Kidney (tissue), 13 donors: ENCODE measurements at regions not wholly inside any gene's neighbourhood (a gene's known extent, or its start where the extent isn't known, plus 50 kb on each side); places are given as distances from the start of the nearest gene placed in this dataset.
A peak's percentile ranks its signal among the peaks of the same experiment; 100 is the strongest.

Experiments
- DNase-seq, 5 donors: peaks; one replicate each; pipeline ENCODE4 v3.0.0-alpha.2; 2013 to 2020
- FAIRE-seq: peaks from 2 replicates; lab custom pipeline; 2012; peaks lifted over from hg19 to GRCh38; lab: Jason Lieb, UNC
- H3K27ac ChIP-seq, 2 donors: one replicate each; pipeline ENCODE4 v1.7.0; 2013; ENCODE audit warnings: low read depth in 2 of 2, low read length in 2 of 2, inconsistent platforms in 1 of 2
- H3K27me3 ChIP-seq: one replicate; pipeline ENCODE4 v1.7.1; 2013; ENCODE audit warnings: low read length, inconsistent platforms; ENCODE audit not compliant: control insufficient read depth, insufficient read depth
- H3K36me3 ChIP-seq, 3 donors: one replicate each; pipeline versions ENCODE4 v1.7.0 to v1.7.1; 2013; ENCODE audit warnings: low read length in 3 of 3, control low read depth in 1 of 3, inconsistent platforms in 1 of 3; ENCODE audit not compliant: insufficient read depth in 3 of 3, control insufficient read depth in 2 of 3
- H3K4me1 ChIP-seq, 3 donors: one replicate each; pipeline versions ENCODE4 v1.7.0 to v1.7.1; 2013; ENCODE audit warnings: low read length in 3 of 3, inconsistent platforms in 1 of 3, low read depth in 1 of 3; ENCODE audit not compliant: control insufficient read depth in 2 of 3, insufficient read depth in 2 of 3
- H3K4me3 ChIP-seq, 3 donors: one replicate each; pipeline versions ENCODE4 v1.7.0 to v1.8.1; 2013; ENCODE audit warnings: low read length in 3 of 3, control low read depth in 1 of 3, inconsistent platforms in 1 of 3
- H3K9ac ChIP-seq, 3 donors: one replicate each; pipeline versions ENCODE4 v1.7.0 to v1.7.1; 2013; ENCODE audit warnings: low read length in 3 of 3, control low read depth in 1 of 3, inconsistent platforms in 1 of 3
- H3K9me3 ChIP-seq, 3 donors: one replicate each; pipeline versions ENCODE4 v1.7.0 to v1.7.1; 2013; ENCODE audit warnings: low read length in 3 of 3, control low read depth in 1 of 3, inconsistent platforms in 1 of 3; ENCODE audit not compliant: control insufficient read depth in 2 of 3, insufficient read depth in 1 of 3
- CTCF ChIP-seq: IDR thresholded peaks from 3 replicates; pipeline ENCODE4 v1.5.1; 2012; ENCODE audit warnings: mild to moderate bottlenecking, moderate library complexity, borderline replicate concordance; ENCODE audit not compliant: insufficient read depth; ENCODE audit errors: extremely low read depth
- intact Hi-C: fragments of 100-400 bp; cut with DNase I; formaldehyde crosslinking; loops from one replicate; pipeline ENCODE4 v1.11.1; 2022
- donor health status: control.
- donor health status: control.
- donor health status: control.
- donor health status: control.
- donor health status: control.
- donor health status: DM: yes; HTN: yes; CAD: no.
- donor health status: Normal renal cell carcinoma (clear cell type).

- H3K9ac ChIP-seq: no peak overlapping the region
- FAIRE-seq: no peak
- H3K4me1 ChIP-seq: peaks cover 0 to 11% (median 0%) of the 10 kb centered on the region in 3 donors
- TF ChIP-seq CTCF: no peak
- no peak overlapping the region for H3K27ac ChIP-seq
- H3K36me3 ChIP-seq: no peaks in the 10 kb centered on the region
- intact Hi-C loops: no loop called here
- H3K4me3 ChIP-seq: no peak overlapping the region
- H3K27me3 ChIP-seq: no peaks in the 10 kb centered on the region
- DNase-seq: peak in 1 of 5 donors; percentile 14
- no peaks in the 10 kb centered on the region for H3K9me3 ChIP-seq
Measured at GRCh38 chr5:117210796-117211195, 636.2 kb upstream of the SEMA6A start.

- Histone ChIP-seq H3K4me3 (no peak overlapping the region), H3K27me3 (no peaks in the 10 kb centered on the region), H3K4me1 (peaks cover 0 to 11% (median 0%) of the 10 kb centered on the region in 3 donors), H3K9me3 (no peaks in the 10 kb centered on the region), H3K27ac (no peak overlapping the region), H3K9ac (no peak overlapping the region), H3K36me3 (no peaks in the 10 kb centered on the region)
- DNase-seq: no peak
- intact Hi-C loops: no loop called here
- no peak for FAIRE-seq
- no peak for TF ChIP-seq CTCF
Measured at GRCh38 chr5:117209479-117209878, 634.9 kb upstream of the SEMA6A start.

- FAIRE-seq: no peak
- intact Hi-C loops: no loop called here
- no peak overlapping the region for H3K4me3 ChIP-seq
- peaks cover 0 to 8% (median 0%) of the 10 kb centered on the region in 3 donors for H3K4me1 ChIP-seq
- no peak overlapping the region for H3K27ac ChIP-seq
- H3K9me3 ChIP-seq: no peaks in the 10 kb centered on the region
- no peaks in the 10 kb centered on the region for H3K27me3 ChIP-seq
- DNase-seq: no peak
- H3K36me3 ChIP-seq: no peaks in the 10 kb centered on the region
- no peak overlapping the region for H3K9ac ChIP-seq
- no peak for TF ChIP-seq CTCF
Measured at GRCh38 chr5:117207088-117207668, 632.6 kb upstream of the SEMA6A start.

GRCh38 chr5:117205894-117206293, 631.3 kb upstream of the SEMA6A start:
- Histone ChIP-seq H3K27ac (no peak overlapping the region), H3K36me3 (no peaks in the 10 kb centered on the region), H3K4me1 (no peaks in the 10 kb centered on the region), H3K9ac (no peak overlapping the region), H3K4me3 (no peak overlapping the region), H3K27me3 (no peaks in the 10 kb centered on the region), H3K9me3 (no peaks in the 10 kb centered on the region)
- no peak for TF ChIP-seq CTCF
- intact Hi-C loops: no loop called here
- DNase-seq (no peak), FAIRE-seq (no peak)
